ENCODE measurements at regions not wholly inside any gene's neighbourhood (a gene's known extent, or its start where the extent isn't known, plus 50 kb on each side); places are given as distances from the start of the nearest gene placed in this dataset.

DNA sequence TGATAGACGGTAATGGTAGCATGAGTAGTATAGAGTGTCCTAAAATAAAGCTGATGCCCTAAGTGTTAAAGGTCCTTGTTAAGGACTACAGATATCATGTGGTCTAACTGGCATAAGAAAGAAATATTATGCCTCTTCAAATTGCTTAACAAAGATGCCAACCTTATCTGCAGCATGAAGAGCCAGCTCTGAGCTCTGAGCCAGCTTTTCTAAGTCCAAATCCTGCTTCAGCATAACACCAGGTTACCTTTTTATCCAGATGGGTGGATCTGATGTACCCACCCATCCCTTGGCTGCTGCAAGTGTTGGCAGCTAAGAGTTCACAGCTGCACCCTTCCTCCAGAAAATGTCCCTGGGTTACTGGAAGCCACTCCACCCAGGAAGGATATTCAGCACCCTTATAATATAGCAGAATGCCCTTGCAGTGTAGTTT lies 83.8 kb downstream of the TENT5A start:
- Histone ChIP-seq H3K27ac (ENCODE audit: low read depth, low read length) (no peak overlapping the region), H2BK120ac (replicated peaks; ENCODE audit: low read depth, low read length) (no peak overlapping the region), H3K56ac (replicated peaks; ENCODE audit: insufficient read length, low read depth, low read length) (no peak overlapping the region), H3K23ac (ENCODE audit: insufficient read length) (no peak overlapping the region), H3K14ac (ENCODE audit: insufficient read length) (no peak overlapping the region), H3K4me1 (replicated peaks in 1 of 4; ENCODE audit: control insufficient read depth in 3 of 4, insufficient read depth in 4 of 4, low read length in 3 of 4) (no peaks in the 10 kb centered on the region), H4K8ac (ENCODE audit: extremely low read depth, insufficient read depth, low read length) (no peak overlapping the region), H3K4ac (replicated peaks; ENCODE audit: insufficient read length, low read depth, low read length) (no peak overlapping the region), H2BK5ac (ENCODE audit: low read depth, low read length) (no peak overlapping the region), H4K20me1 (replicated peaks in 1 of 2; ENCODE audit: control insufficient read depth in 1 of 2, insufficient read depth in 2 of 2, low read length in 2 of 2) (no peaks in the 10 kb centered on the region), H3K79me2 (ENCODE audit: control insufficient read depth in 1 of 2, insufficient read depth in 2 of 2, low read length in 2 of 2) (no peaks in the 10 kb centered on the region), H3K9ac (replicated peaks in 1 of 4; ENCODE audit: extremely low read depth in 1 of 4, low read depth in 3 of 4, low read length in 3 of 4) (no peak overlapping the region), H4K5ac (ENCODE audit: insufficient read length, low read depth, low read length) (no peak overlapping the region), H3K18ac (ENCODE audit: extremely low read depth, low read length) (no peak overlapping the region), H3K23me2 (ENCODE audit: low read depth, low read length) (no peaks in the 10 kb centered on the region), H2AK5ac (ENCODE audit: low read depth, low read length) (no peak overlapping the region), H2BK20ac (ENCODE audit: low read length) (no peak overlapping the region), H3K4me3 (ENCODE audit: extremely low read depth in 1 of 4, insufficient read depth in 2 of 4, low read depth in 3 of 4, low read length in 4 of 4) (no peak overlapping the region), H3K4me2 (ENCODE audit: insufficient read depth in 1 of 2, low read depth in 2 of 2, low read length in 2 of 2) (no peak overlapping the region), H2BK12ac (ENCODE audit: low read depth, low read length) (no peak overlapping the region), H3K36me3 (ENCODE audit: control insufficient read depth in 2 of 4, insufficient read depth in 4 of 4, low read length in 3 of 4) (no peaks in the 10 kb centered on the region), H2BK15ac (ENCODE audit: low read length) (no peak overlapping the region), H3K9me3 (ENCODE audit: insufficient read depth in 2 of 2, low read depth in 1 of 2, low read length in 1 of 2) (no peaks in the 10 kb centered on the region), H3K79me1 (ENCODE audit: low read depth, low read length) (no peaks in the 10 kb centered on the region), H4K91ac (replicated peaks; ENCODE audit: insufficient read length, low read length) (no peak overlapping the region), H2AFZ (ENCODE audit: low read length) (no peak overlapping the region), H3K27me3 (replicated peaks in 1 of 4; ENCODE audit: control insufficient read depth in 3 of 4, extremely low read depth in 1 of 4, insufficient read depth in 3 of 4, low read length in 3 of 4) (no peaks in the 10 kb centered on the region)
- WGBS, 2 experiments (ENCODE audit: extremely low coverage in 1 of 2, insufficient coverage in 1 of 2, insufficient read length in 1 of 2, insufficient replicate concordance in 2 of 2, low coverage in 1 of 2, low lambda C conversion rate in 2 of 2, missing lambda C conversion rate in 1 of 2) = 81% methylated on average over 1 of the region's 1 CpG; no CpG with 5 or more reads in 1 of the 2 experiments
- no peak for FAIRE-seq
- POLR2A ChIA-PET (ENCODE audit: partially characterized antibody) = no interaction called here
- no peak for DNase-seq (ENCODE audit: low read depth in 1 of 2, low spot score in 2 of 2)
- CTCF ChIA-PET (ENCODE audit: partially characterized antibody) = no interaction called here
- no peak for TF ChIP-seq ASH2L (IDR thresholded peaks at IDR 0.05; ENCODE audit: low read length)
- TF ChIP-seq RAD21 (IDR thresholded peaks at IDR 0.05 in 1 of 2, conservative IDR thresholded peaks at IDR 0.05 in 1 of 2; ENCODE audit: low read depth in 2 of 2, low read length in 2 of 2) = no peak
- no peak for TF ChIP-seq SIRT6 (IDR thresholded peaks at IDR 0.05; ENCODE audit: low read length)
- no peak for TF ChIP-seq NANOG (IDR thresholded peaks at IDR 0.05; ENCODE audit: insufficient read depth, low read depth, low read length, poor library complexity, severe bottlenecking)
- no peak for TF ChIP-seq TCF12 (IDR thresholded peaks at IDR 0.05; ENCODE audit: low read depth, low read length)
- no peak for TF ChIP-seq YY1 (IDR thresholded peaks at IDR 0.05; ENCODE audit: low read depth, low read length)
- TF ChIP-seq, protein P1, sequence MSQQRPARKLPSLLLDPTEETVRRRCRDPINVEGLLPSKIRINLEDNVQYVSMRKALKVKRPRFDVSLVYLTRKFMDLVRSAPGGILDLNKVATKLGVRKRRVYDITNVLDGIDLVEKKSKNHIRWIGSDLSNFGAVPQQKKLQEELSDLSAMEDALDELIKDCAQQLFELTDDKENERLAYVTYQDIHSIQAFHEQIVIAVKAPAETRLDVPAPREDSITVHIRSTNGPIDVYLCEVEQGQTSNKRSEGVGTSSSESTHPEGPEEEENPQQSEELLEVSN (IDR thresholded peaks at IDR 0.05) = no peak
- TF ChIP-seq PHF8 (conservative IDR thresholded peaks at IDR 0.05; ENCODE audit: low read depth, low read length) = no peak
- TF ChIP-seq, protein P2, sequence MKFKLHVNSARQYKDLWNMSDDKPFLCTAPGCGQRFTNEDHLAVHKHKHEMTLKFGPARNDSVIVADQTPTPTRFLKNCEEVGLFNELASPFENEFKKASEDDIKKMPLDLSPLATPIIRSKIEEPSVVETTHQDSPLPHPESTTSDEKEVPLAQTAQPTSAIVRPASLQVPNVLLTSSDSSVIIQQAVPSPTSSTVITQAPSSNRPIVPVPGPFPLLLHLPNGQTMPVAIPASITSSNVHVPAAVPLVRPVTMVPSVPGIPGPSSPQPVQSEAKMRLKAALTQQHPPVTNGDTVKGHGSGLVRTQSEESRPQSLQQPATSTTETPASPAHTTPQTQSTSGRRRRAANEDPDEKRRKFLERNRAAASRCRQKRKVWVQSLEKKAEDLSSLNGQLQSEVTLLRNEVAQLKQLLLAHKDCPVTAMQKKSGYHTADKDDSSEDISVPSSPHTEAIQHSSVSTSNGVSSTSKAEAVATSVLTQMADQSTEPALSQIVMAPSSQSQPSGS (IDR thresholded peaks at IDR 0.05; ENCODE audit: low read length) = no peak
- TF ChIP-seq SIX5 (IDR thresholded peaks at IDR 0.05; ENCODE audit: low read depth, low read length) = no peak
- TF ChIP-seq BCL11A (IDR thresholded peaks at IDR 0.05; ENCODE audit: low read depth in 2 of 2, low read length in 2 of 2) = no peak
- TF ChIP-seq SP4 (IDR thresholded peaks at IDR 0.05; ENCODE audit: low read length) = no peak
- TF ChIP-seq CREB1 (IDR thresholded peaks at IDR 0.05) = no peak
- TF ChIP-seq CHD2 (IDR thresholded peaks at IDR 0.05; ENCODE audit: low read length) = no peak

Data from H1 (cell line).